Liver (tissue), 3 donors: ENCODE measurements at regions not wholly inside any gene's neighbourhood (a gene's known extent, or its start where the extent isn't known, plus 50 kb on each side); places are given as distances from the start of the nearest gene placed in this dataset.

Experiments
- CTCF ChIP-seq: fragments of 150-350 bp; IDR thresholded peaks from 2 replicates; pipeline ENCODE4 v1.5.1; 2017; ENCODE audit warnings: improper control_type of control experiment, low read depth, low read length; ENCODE audit not compliant: missing input control
- EGR1 ChIP-seq, 2 donors: IDR thresholded peaks; 2 replicates each; pipeline ENCODE4 v1.6.1; 2016 to 2018; ENCODE audit warnings: antibody characterized with exemption in 2 of 2, low read depth in 2 of 2
- GABPA ChIP-seq, 2 donors: IDR thresholded peaks in 1 of 2; conservative IDR thresholded peaks in 1 of 2; 2 replicates each; pipeline ENCODE4 v1.6.1; 2016; ENCODE audit warnings: antibody characterized with exemption in 2 of 2, mild to moderate bottlenecking in 1 of 2, moderate library complexity in 1 of 2
- HNF4A ChIP-seq, 2 donors: conservative IDR thresholded peaks; 2 replicates each; pipeline ENCODE4 v1.6.1; 2016; ENCODE audit warnings: antibody characterized with exemption in 2 of 2, mild to moderate bottlenecking in 2 of 2
- HNF4G ChIP-seq: IDR thresholded peaks from 2 replicates; pipeline ENCODE4 v1.6.1; 2016; ENCODE audit warnings: antibody characterized with exemption
- MAX ChIP-seq: IDR thresholded peaks from 2 replicates; pipeline ENCODE4 v1.6.1; 2016; ENCODE audit warnings: antibody characterized with exemption
- RAD21 ChIP-seq, 2 donors: IDR thresholded peaks; 2 replicates each; pipeline ENCODE4 v1.6.1; 2016; ENCODE audit warnings: antibody characterized with exemption in 2 of 2, mild to moderate bottlenecking in 2 of 2
- RXRA ChIP-seq, 2 donors: IDR thresholded peaks; 2 replicates each; pipeline ENCODE4 v1.6.1; 2017 to 2018; ENCODE audit warnings: antibody characterized with exemption in 2 of 2, mild to moderate bottlenecking in 1 of 2
- SP1 ChIP-seq: IDR thresholded peaks from 2 replicates; pipeline ENCODE4 v1.6.1; 2018; ENCODE audit warnings: antibody characterized with exemption, mild to moderate bottlenecking
- TAF1 ChIP-seq: conservative IDR thresholded peaks from 2 replicates; pipeline ENCODE4 v1.6.1; 2016; ENCODE audit warnings: antibody characterized with exemption, mild to moderate bottlenecking
- YY1 ChIP-seq: IDR thresholded peaks from 2 replicates; pipeline ENCODE4 v1.6.1; 2016; ENCODE audit warnings: antibody characterized with exemption, mild to moderate bottlenecking
- ZBTB33 ChIP-seq: IDR thresholded peaks from 2 replicates; pipeline ENCODE4 v1.6.1; 2016; ENCODE audit warnings: antibody characterized with exemption
- TF ChIP-seq, protein P1 (sequence below): IDR thresholded peaks from 2 replicates; pipeline ENCODE4 v1.6.1; 2016; ENCODE audit warnings: antibody characterized with exemption, mild to moderate bottlenecking
- donor health status: healthy.
- donor health status: healthy.

DNA sequence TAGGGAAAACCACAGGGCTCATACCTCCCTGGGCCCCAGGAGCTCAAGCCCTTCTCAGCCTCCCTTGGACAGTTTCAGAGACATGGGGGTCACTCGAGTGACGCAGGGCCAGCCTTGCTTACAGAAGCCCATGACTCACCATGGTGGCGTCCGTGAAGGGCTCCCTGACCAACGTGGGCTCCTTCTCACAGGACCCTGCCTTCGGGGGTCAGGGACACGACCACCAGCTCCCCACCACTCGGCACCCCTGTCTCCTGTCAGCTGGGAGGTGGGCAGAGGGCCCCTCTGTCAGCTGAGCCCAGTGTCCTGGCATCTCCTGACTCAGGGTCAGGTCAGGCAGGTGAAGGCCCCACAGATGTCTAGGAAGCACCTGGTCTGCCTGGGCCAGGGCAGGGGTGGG, 126.3 kb upstream of the ANO1 start:
- TF ChIP-seq YY1: no peak
- no peak for TF ChIP-seq CTCF
- TF ChIP-seq RXRA (IDR thresholded peaks at IDR 0.05): no peak
- TF ChIP-seq TAF1: no peak
- no peak for TF ChIP-seq EGR1 (IDR thresholded peaks at IDR 0.05; ENCODE audit: low read depth in 2 of 2)
- no peak for TF ChIP-seq MAX
- no peak for TF ChIP-seq SP1
- no peak for TF ChIP-seq GABPA (IDR thresholded peaks at IDR 0.05 in 1 of 2, conservative IDR thresholded peaks at IDR 0.05 in 1 of 2)
- no peak for TF ChIP-seq HNF4A (conservative IDR thresholded peaks at IDR 0.05)
- no peak for TF ChIP-seq ZBTB33
- no peak for TF ChIP-seq HNF4G
- TF ChIP-seq, protein P1, sequence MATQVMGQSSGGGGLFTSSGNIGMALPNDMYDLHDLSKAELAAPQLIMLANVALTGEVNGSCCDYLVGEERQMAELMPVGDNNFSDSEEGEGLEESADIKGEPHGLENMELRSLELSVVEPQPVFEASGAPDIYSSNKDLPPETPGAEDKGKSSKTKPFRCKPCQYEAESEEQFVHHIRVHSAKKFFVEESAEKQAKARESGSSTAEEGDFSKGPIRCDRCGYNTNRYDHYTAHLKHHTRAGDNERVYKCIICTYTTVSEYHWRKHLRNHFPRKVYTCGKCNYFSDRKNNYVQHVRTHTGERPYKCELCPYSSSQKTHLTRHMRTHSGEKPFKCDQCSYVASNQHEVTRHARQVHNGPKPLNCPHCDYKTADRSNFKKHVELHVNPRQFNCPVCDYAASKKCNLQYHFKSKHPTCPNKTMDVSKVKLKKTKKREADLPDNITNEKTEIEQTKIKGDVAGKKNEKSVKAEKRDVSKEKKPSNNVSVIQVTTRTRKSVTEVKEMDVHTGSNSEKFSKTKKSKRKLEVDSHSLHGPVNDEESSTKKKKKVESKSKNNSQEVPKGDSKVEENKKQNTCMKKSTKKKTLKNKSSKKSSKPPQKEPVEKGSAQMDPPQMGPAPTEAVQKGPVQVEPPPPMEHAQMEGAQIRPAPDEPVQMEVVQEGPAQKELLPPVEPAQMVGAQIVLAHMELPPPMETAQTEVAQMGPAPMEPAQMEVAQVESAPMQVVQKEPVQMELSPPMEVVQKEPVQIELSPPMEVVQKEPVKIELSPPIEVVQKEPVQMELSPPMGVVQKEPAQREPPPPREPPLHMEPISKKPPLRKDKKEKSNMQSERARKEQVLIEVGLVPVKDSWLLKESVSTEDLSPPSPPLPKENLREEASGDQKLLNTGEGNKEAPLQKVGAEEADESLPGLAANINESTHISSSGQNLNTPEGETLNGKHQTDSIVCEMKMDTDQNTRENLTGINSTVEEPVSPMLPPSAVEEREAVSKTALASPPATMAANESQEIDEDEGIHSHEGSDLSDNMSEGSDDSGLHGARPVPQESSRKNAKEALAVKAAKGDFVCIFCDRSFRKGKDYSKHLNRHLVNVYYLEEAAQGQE: no peak
- TF ChIP-seq RAD21 (IDR thresholded peaks at IDR 0.05): no peak
